NCI-H1092 treated with DMSO at 0.1 percent for 48 hours (cell line): ENCODE measurements at regions not wholly inside any gene's neighbourhood (a gene's known extent, or its start where the extent isn't known, plus 50 kb on each side); places are given as distances from the start of the nearest gene placed in this dataset.
"Not testable (repeated sequence)": the region's sequence is repeated elsewhere in the genome, so short reads cannot be mapped to it uniquely, and the experiment has no call there.

Source experiments
- DNase-seq: peaks from one replicate; lab custom pipeline; 2025; lab: John Stamatoyannopoulos, UW

DNA sequence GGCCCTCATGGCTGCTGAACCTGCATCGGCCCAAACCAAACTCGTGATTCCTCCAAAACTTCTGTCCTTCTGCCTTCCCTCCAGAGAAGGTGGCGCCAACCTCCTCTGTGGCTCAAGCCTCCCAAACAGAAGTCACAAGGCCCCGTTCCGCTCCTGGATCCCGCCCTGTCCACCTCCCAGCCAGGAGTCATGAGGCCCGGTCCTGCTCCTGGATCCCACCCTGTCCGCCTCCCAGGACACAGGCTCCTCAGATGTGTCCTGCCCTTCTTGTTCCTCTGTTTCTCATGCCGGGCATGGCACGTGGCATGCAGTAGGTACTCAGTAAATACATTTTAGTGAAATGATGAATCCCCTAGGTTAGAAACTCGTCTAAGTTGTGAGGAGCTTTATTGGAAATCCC, 94.2 kb upstream of the SFSWAP start:
- DNase-seq: no peak

DNA sequence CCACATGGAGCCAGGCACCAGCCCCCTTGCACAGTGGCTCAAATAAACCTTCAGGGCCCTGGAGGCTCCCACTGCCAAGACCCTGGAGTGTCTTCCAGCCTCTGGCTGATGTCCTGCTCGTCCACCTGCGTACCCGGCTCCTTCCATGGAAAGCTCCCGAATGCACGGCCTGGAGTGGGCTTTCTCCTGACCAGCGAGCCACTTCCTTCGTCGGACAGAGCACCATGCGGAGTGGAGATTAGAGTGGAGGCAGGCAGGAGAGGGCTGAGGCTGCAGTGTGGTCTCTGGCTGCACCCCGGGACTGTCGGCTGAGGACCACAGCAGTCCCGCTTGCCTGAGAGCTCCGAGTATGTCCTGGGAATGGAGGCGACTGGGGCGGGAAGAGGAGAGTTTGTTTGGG, 93.7 kb upstream of the SFSWAP start:
- no peak for DNase-seq

DNA sequence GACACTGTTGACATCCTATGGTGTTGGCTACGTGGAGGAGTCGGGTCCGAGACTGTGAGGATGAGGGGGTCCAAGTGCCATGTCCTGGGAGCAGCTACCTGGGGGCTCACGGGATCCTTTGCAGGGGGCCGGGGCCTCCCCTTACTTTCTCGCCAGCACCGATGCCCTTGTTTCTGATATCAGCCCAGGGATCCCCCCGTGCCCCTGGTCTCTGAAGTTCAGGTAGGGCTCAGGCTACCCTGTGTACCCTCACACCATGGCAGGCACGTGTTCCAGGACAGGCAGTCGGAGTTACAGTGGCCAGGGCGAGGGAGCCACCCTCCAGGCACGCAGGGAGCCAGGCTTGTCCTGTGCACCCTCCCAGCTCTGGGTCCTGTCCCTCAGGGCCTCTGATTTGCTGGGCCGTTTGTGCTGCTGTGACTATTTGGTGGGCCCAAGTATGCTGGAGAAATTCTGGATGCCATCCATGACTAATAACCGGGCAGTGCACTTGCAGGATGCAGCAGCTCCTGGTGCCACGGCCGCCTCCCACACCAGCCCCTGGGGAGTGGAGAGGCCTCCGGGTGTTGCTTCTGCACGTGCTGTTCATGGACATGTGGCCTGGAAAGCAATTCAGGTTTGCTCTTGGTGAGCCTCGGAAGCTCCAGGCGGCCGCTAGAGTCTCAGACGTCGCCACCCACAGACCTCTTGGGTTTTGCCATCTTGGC, 93.1 kb upstream of the SFSWAP start:
- no peak for DNase-seq

DNA sequence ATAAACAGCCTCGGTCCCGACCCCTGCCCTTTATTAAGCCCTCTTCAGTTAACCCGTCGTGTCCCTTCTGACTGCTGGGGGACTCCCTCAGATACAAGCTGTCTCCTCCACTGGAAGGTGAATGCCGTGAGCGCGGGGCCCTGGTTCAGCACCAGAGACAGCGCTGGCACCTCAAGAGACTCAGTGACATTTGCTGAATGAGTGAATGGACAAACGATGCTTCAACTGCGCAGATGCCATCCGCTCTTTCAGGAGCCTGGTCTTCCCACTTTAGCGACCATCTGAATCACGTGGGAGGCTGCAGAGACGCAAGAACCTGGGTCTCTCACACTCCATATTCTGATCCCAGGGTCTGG, 92.6 kb upstream of the SFSWAP start:
- DNase-seq: no peak

DNA sequence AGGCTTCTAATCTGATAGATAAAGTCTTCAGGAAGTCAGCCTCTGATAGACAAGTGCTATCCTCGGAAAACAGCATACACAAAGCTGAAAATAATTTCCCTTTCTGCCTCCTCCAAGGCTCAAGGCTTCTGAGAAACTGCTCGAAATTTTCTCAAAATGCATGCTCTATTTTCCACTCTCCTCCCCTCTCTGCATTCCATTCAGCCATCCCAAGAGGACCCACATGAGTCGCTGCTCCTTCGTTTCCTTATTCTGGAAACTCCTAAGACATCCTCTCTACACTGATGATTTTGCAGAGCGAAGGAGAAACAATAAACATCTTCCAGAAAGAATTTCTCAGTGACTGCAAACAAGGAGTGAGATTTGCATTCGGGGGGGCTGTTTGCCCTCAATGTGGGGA, 92.2 kb upstream of the SFSWAP start:
- no peak for DNase-seq

DNA sequence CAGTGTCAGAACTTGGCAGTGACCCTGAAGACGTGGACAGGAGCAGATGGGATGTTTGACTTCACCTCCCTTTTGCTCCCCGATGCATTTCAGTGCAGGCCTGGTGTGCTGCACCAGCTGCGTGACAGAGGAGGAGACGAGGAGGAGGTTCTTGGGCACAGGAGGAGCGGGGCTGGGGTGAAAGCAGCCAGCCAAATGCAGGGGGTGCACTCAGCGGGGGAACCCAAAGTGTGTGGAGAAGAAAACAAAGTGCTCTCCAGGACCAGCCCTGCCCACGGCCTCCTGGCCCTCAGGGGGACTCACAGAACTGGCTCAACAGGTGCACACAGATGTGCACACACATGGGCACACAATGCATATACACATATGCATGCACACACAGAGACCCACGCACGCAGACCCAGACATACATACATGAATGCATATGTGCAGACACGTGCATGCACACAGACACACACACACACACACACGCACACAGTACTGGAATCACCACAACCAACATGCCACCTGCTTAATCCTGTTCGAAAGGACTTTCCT, 91.7 kb upstream of the SFSWAP start:
- DNase-seq: no peak

DNA sequence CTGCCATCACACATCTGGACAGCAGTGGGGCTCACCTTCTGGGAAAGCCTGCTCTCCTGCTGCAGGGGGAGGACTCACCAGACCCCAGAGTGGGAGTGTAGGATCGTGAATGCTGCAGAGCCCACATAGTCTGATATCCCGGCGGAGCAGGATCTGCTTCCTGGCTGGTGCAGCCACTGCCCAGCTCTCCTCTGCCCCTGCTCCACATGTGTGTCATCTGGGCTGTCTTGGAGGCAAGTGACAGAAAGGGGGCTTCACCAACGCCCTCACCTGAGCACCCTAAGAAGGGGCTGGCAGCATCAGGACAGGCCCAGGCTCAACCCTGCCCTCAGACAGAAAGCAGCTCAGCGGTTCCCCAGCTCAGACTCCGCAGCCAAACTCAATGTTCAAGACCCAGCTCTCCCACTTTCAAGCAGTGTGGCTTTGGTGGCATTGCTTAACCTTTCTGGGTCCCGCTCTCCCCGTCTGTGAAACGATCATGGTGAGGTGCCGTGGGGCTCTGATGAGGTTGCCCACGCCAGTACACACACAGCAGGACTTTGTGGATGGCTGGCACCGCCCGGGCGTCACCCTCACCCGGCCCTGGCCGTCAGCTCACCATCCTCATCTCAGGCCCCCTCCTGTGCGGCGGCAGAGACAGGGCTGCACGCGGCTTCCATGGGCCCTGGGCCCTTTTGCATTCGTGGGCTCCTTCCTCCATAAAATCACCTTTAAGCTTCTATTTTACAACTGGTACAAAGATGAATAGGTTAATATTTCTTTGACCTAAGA, 91.0 kb upstream of the SFSWAP start:
- no peak for DNase-seq

DNA sequence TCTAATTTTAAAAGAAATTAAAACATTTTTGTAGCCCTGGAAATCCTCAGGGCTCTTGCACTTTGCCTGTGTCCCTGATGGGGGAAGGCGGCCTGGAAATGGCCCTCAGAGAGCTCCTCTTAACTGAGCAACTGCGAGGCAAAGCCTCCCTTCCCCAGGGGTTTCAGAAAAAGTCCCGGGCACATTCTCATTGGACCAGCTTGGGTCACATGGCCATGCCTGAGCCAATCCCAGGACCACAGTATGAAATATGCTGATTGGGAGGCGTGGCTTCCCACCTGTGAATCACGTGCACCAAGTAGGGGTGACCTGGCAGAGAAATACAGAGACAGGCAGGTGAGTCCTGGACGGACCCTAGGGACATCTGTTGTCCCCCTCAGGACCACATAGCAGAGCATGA, 90.4 kb upstream of the SFSWAP start:
- no peak for DNase-seq

DNA sequence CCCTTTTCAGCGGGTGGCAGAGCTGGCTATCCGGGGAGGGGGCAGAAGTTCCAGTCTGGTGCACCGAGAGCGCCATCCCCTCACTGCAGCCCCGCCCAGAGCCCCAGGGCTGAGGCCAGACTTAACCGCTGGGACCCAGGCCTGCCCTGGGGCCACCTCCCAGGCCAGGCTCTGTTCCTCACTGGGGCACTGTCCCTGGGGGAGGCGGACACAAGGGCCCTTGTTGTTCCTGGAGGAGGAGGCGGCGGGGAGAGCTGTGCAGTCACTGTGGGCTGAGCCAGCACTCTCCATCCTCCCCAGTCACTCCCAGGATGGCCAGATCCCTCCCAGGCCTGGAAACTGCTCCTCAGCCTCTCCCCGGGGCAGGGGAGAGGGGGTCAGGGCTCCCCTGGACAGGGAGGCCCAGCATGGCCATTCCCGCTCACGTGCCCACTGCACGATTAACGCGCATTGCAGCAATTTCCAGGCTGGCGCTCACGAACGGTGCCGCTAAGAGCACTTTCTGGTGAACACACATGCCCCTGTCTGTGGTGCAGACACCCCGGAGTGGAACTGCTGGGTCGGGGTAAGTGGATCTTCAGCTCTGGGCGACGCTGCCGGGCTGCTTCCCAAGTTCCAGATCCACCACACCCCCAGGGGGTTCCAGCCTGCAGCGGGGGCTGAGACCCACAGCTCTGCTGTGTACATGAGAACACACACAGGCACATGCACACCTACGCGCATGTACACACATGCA, 89.8 kb upstream of the SFSWAP start:
- no peak for DNase-seq

DNA sequence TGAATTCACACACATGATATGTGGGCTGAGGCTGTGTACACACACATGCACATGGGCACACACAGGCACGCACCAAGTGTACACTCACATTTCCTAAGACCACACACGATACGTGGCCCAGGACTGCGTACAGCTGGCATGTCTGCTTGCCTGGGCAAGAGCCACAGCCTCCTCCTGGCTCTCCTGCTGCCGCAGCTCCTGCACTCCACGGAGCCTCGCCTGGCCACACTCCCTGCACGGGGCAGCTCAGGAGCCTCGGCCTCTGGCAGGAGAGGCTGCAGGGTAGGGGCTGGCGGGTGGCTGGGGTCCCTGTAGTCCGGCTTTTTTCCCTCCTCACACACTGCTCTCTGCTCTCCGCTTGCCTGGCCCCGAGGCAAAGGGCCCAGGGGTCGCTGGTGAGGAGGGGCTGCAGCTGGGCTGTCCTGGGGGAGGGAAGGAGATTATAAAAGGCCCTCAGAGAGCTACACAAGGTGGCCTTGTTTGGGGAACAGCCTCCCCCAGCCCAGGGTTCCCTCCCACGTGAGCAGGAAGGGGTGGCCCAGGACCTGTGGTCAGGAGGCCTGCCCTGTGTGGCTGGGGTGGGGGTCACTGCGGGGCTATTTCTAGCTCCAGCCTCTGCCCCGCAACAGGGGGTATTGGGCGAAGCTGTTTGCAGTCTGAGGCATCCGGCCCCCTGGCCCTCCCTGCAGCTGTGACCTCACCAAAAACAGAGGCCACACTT, 89.0 kb upstream of the SFSWAP start:
- no peak for DNase-seq

DNA sequence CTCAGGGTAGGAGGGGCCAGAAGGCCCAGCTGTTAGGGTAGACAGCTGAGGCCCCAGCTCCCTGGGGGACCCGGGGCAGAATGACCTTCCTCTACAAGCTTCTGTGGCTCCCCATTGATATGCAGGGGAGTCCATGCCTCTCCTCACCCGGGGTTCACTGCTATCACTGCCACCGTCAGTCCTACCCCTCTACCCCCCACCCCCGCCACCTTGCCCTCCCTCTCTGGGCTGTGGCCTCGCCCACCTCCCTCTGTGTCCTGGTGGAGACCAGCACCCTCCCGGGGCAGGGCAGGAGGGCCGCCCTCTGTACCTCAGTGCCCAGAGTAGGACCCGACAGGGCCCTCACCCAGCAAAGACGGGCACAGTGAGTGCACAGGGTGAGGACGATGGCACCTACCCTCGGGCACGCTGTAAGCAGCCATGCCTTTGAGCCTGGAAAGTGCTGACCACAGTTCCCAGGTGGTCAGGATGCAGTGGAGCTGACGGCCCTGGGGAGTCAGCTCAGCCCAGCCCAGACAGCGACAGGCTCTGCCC, 88.4 kb upstream of the SFSWAP start:
- no peak for DNase-seq

DNA sequence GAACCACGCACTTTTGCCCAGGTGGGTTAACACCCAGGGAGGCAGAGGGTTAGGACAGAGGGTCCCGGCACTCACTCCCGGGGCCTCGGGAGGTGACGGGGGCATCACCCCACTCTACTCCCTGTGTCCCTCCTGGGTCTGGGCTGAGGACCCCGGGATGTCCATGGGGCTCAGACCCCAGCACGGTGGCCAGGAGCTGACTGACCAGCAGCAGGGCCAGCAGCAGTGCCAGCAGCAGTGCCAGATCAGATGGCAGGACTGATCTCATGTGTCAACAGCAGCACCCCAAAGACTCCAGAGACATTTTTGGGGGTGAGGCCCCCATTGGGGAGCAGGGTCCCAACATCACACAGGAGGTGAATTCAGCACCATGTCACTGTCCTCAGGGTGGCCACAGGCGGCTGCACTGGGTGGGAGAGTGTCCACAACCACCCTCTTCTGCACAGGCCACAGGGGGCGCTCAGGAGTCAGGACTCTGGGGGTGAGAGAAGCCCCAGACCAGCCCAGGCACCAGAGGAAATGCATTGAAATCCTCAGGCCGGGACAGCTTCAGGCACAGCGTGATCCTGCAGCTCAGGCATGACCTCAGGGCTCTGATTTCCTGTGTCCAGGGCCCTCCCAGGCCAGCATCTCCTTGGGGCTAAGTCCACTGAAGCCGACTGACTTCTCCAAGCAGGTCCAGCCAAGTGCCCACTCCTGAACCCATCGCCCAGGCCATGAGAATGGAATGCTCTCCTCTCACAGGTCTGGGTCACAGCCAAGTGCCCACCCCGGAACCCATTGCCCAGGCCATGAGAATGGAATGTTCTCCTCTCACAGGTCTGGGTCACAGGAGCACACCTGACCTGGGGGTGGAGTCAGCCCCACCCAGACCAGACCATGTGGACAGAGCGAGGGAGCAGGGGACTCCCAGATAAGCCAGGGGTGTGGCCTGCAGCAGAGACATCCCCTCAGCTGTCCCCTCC, 87.2 kb upstream of the SFSWAP start:
- not testable (repeated sequence) for DNase-seq

DNA sequence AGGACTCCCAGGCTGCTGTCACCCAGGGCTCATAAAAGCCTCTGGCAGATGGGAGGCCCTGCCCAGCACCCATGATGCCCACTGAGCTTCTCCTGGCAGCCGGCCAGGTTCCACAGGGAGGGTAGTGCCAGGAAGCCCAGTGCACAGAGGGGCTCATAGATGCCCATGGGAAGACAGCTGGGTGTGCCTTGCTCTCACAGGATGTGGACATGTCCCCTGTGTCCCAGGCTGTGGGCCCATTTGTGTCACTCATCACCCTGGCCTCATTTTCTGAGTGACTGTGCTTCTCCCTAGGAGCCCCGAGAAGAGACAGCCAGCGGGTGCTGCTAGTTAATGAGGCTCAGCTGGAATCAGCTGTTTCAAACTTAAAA, 86.5 kb upstream of the SFSWAP start:
- DNase-seq: peak; percentile 35

DNA sequence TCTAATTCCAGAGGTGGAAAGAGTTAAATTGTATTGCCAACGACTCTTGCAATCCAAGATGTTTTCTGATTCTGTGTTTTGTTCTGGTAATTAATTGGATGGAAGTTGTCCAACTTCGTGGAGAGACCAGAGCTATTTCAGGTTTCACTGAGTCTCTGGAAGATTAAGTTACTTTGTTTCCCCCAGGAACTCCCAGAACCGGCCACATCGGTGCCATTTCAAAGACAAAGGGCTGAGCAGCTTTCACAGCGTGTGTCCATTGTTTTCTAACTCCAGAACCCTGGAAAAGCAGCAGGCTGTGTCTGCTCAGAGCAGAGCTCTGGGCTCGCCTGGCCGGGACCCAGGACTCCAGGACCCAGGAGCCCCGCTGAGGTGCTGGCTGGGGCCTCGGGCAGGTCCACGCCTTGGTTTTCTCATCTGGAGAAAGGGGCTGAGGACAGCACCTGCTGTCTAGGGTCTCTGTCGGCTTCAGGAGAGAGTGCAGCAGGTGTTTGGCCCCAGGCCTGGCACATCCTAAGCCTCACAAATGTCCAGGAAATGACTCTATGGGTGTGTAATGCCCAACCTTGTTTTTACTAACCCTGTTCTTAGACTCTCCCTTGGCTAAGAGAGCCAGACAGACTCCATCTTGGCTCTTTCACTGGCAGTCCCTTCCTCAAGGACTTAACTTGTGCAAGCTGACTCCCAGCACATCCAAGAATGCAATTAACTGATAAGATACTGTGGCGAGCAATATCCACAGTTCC, 86.0 kb upstream of the SFSWAP start:
- DNase-seq: peak; percentile 23

DNA sequence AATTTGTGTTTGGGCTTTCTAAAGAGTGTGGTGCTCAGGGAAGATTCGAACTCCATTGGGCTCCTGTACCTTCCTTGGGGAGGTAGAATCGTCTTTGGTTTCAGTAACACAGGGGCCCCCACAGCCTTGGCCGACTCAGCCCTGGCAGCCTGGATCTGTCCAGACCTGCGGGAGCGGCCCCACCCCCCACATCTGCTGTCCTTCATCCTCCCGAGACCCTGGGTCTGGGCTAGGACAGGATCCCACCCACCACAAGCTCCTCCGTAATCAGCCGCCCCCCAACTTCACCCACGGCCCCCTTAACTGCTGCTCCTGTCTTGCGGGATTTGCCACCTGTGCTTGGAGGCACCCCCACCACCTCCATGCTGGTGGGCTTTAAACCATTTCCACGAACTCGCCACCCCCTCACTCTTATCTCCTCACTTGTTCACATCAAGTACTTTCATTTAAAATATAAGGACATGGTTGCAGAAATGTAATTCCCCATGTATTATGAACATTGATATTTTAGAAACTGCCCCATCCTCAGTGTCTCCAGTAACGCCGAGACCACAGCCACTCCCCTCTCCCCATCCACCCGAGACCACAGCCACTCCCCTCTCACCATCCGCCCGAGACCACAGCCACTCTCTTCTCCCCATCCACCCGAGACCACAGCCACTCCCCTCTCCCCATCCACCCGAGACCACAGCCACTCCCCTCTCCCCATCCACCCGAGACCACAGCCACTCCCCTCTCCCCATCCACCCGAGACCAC, 84.7 kb upstream of the SFSWAP start:
- not testable (repeated sequence) for DNase-seq

DNA sequence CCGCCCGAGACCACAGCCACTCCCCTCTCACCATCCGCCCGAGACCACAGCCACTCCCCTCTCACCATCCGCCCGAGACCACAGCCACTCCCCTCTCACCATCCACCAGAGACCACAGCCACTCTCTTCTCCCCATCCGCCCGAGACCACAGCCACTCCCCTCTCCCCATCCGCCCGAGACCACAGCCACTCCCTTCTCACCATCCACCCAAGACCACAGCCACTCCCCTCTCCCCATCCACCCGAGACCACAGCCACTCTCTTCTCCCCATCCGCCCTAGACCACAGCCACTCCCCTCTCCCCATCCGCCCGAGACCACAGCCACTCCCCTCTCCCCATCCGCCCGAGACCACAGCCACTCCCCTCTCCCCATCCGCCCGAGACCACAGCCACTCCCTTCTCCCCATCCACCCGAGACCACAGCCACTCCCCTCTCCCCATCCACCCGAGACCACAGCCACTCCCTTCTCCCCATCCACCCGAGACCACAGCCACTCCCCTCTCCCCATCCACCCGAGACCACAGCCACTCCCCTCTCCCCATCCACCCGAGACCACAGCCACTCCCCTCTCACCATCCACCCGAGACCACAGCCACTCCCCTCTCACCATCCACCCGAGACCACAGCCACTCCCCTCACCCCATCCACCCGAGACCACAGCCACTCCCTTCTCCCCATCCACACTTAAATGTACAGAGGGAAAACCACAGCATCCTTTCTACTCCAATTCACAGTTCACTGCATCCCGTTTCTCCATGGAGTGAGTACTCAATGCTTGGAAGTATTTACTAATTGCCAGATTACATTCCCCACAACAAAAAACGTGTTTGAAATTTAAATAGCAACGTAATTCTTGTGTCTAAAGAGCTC, 83.5 kb upstream of the SFSWAP start:
- DNase-seq: not testable (repeated sequence)

DNA sequence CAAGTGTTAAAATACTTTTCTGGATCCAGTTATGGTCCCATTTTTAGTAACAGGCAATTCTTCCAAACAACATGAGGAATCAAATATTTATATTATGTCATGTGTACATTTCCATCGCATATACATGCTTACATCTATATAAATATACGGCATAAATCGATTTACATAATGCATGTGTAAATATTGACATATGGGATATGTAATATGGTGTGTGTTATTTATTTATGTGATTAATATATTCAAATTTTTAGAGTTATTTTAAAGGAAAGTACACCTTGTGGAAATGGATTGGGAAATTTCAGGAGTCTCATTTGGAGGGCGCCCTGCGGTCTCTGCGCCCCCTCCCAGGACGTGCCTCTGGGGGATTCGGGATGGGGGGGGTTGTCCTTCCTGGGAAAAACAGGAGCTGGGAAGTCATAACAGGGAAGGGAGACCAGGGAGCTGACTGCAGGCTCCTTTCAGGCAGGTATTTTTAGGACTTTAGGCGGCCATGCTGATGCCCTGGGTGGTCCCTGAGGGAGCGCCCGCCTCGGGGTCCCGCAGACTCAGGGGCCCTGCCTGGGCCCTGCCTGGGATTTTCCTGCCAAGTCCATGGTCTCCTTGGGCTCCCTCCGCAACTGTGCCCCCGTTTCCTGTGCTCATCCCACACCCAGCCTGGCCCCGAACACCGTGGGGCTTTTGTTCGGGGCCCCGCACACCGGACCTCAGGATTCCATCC, 82.7 kb upstream of the SFSWAP start:
- no peak for DNase-seq
